CD4-positive, alpha-beta T cell treated with Interferon alpha-2 for 1 hour (primary cell): ENCODE measurements at regions not wholly inside any gene's neighbourhood (a gene's known extent, or its start where the extent isn't known, plus 50 kb on each side); places are given as distances from the start of the nearest gene placed in this dataset.
"Not testable (repeated sequence)": the region's sequence is repeated elsewhere in the genome, so short reads cannot be mapped to it uniquely, and the experiment has no call there.

Experiments used
- DNase-seq, 2 donors: peaks; one replicate each; pipeline ENCODE4 v3.0.0-alpha.2; 2020 to 2022

- no peak for DNase-seq
Observed at GRCh38 chr13:99765869-99766268, 205.7 kb downstream of the ZIC5 start.

GRCh38 chr13:99760456-99760855, 211.1 kb downstream of the ZIC5 start:
- no peak for DNase-seq

DNA sequence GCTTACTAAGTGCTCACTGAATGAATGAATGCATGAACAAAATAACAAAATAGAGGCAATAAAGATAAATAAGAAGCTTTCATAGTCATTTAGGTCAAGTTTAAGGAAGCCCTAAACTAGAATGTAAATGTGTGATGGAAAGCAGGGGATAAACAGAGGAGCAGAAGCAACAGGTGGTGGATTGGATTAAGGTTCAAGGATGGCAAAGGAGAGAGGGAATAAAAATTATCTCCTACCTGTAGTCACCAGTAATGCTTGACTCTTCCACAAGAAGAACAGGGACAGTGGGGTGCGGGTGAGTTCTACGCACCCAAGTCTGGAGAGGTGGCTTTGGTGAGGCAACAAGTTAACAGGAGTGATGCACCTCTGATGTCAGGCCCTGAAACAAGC, 212.4 kb downstream of the ZIC5 start:
- no peak for DNase-seq

- no peak for DNase-seq
Observed at GRCh38 chr13:99758460-99759162, 213.0 kb downstream of the ZIC5 start.

- DNase-seq: no peak
Observed at GRCh38 chr13:99757756-99758459, 213.7 kb downstream of the ZIC5 start.

DNA sequence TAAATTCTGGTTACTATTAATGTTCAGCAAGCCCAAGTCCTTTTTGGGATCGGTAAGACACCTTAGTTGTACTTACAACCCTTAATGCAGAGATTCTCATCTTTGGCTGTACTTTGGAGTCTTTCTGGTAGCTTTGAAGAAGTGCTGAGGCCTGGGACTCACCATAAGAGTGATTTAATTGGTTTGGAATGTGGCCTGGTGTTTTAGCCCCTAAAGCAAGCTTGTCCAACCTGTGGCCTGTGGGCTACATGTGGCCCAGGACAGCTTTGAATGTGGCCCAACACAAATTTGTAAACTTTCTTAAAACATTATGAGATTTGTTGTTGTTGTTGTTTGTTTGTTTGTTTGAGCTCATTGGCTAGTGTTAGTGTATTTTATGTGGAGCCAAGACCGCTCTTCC, 215.3 kb downstream of the ZIC5 start:
- no peak for DNase-seq

GRCh38 chr13:99754750-99755149, 216.8 kb downstream of the ZIC5 start:
- DNase-seq: not testable (repeated sequence)

DNA sequence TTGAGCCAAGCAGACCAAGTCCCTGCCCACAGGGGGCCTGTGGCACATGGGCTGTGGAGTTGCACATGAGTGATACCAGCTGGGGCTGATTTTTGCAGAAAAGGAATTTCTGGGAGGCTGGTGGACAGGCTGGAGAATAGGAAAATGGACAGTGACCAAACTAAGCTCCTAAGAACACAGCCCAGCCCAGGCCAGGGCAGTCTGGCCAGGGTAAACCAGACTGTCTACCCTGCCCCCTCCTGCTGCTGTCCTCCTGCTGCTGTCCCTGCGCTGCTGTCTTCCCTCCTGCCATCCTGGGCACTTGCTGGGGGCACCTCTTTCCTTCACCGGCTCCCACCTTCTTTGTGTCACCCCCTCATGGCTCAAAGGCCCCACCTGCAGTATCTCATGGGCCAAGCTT, 219.2 kb downstream of the ZIC5 start:
- DNase-seq: no peak

- DNase-seq: no peak
Observed at GRCh38 chr13:99751517-99752199, 219.9 kb downstream of the ZIC5 start.

- no peak for DNase-seq
Observed at GRCh38 chr13:99750951-99751350, 220.6 kb downstream of the ZIC5 start.

DNA sequence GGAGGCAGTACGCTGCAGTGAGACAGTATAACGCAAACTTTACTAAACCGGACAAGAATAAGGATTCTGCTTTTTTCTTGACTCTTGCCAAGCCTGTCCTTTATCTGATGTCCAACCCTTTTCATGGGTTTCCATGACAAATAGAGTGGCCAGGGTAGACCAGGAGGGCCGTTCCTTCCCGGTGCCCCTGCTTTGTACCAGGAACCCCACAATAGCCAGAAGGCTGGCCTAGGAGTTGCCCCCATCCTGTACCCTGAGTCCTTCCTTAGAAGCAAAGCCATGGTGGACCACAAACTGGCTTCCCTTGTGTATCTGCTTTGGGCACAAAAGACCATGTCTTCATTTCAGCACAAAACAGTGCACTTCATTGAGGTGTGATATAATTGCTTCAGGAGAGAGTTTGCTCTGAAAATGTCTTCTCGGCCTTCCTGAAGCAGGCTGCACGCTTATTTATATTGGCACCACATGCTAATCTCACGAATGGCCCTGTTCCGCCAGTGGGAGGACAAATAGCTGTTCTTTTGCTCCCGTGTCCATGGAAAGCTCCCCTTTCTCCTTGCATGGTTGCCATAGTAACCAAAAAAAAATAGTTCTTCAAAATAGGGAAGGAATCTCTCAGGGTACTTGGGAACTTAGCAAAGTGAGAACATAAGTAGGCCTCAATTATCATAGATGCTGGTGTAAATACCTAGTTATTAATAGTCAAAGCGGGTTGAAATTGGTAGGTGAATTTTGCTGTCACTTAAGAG, 222.1 kb downstream of the ZIC5 start:
- no peak for DNase-seq

DNA sequence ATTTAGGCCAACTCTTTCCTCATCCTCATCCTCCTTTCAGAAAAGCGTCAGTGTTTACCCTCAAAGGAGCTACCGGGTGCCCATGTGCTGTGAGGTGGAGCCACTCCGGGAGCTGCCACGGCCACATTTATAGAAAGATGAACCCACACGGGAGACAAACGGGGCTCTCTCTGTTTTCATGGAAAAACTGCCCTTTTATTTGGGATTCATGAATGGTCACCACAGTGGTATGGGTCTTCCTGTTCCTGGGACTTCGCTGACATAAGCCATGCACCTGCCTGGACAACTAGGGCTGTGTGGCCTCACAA, 224.2 kb downstream of the ZIC5 start:
- no peak for DNase-seq

GRCh38 chr13:99746637-99747402, 224.7 kb downstream of the ZIC5 start:
- no peak for DNase-seq

- DNase-seq: no peak
Observed at GRCh38 chr13:99743094-99743493, 228.5 kb downstream of the ZIC5 start.

GRCh38 chr13:99741960-99742359, 229.6 kb downstream of the ZIC5 start:
- DNase-seq: no peak

DNA sequence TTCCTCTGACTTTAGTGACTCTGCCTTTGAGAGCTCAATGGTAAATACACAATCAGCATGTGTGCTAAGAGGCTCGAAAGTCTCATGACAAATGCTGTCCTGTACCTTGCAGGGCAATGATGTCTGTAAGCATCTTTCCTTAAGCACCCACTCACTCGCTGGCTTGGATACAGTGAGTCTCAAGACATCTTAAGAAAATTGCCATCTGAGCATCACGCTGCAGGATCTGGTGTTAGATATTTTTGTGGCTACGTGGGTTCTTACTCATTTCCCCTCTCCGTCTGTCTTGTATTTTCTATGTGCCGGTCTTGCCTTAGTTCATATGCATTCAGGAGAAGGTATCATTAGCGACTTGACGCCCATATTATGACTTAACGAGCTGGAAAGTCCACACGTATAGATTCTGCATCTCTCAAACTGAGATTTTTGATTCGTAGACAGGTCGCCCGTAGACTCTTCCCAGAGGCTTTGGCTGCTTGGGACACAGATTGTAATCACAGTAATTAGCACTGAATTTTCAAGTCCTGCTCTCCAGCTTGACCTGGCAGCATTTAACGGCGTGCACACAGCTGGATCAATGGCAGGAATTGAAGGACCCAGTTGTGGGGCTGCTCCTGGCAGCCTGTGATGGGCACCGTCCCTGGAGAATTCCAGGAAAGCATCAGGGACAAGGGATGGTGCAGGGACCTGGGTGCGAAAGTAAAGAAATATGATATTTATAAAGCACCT, 231.2 kb downstream of the ZIC5 start:
- DNase-seq: no peak

DNA sequence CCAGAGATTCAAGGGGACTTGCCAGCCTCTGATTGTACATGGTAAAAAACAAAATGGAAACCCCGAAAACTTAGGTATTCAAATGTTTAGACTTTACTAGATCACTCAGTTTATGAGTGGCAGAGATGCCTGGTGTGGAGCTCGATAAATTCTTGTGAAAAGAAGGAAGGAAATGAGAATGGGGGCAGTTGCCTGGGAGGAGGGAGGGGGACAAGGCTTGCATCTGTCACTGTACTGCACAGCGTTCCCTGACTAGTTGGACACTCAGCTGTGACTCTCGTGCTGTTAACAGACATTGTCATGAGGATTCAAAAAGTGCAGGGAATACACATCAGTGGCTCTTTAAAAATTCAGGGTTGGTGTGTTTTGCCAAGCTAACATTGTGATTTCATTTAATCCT, 232.9 kb downstream of the ZIC5 start:
- no peak for DNase-seq

- no peak for DNase-seq
Observed at GRCh38 chr13:99737481-99738245, 233.9 kb downstream of the ZIC5 start.

DNA sequence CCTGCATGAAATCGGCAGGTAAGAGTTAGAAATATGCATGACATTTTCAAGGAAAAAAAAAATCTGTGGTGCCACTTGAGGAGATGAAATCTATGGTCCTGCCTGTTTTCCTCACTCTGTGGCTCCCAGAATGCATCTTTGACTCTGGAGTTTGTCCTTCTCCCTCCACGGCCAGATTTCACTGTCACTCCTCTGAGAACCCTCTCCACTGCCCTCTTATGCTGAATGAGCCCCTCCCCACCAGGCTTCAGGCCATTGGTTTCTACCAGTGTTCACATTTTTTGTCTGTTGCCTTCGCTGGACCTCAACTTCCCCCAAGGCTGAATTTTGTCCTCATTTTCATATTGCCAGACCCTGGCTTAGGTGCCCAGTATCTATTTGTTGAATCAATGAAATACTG, 235.0 kb downstream of the ZIC5 start:
- DNase-seq: no peak

DNA sequence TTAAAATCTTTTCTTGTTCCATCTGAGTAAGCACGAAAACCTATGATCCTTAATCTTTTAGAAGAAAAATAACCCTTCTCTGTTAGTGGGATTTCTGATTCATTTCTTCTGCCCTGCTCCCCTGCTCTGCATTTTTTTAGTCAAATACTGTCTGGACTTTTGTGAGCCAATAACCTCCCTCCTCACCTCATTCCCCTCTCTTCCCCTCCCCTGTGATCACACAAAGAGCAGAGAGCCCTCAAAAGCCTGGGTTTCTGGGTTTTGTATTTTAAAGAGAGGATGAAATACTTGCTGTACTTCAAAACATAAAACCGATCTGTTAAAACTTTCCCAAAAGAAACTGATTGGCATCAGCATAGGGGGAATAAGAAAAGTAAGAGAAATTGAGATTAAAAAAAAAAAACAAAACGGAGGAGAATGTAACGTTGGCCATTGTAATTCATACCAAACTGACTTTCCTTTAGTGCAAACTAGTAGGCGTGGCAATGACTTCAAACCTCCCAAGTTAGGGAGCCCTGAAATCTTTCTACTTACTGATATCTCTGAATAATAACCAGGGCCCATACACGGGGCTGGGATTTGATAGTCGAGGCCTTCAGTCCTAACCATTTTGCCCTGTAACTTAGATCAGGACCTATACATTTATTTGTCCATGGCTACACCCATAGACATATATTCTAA, 232.9 kb downstream of the TM9SF2 start:
- DNase-seq: no peak

GRCh38 chr13:99733346-99733745, 232.1 kb downstream of the TM9SF2 start:
- DNase-seq: no peak
